Sigmoid colon (tissue), 6 donors: ENCODE measurements at regions not wholly inside any gene's neighbourhood (a gene's known extent, or its start where the extent isn't known, plus 50 kb on each side); places are given as distances from the start of the nearest gene placed in this dataset.
A peak's percentile ranks its signal among the peaks of the same experiment; 100 is the strongest.

Experiments
- DNase-seq: peaks from one replicate; pipeline ENCODE4 v3.0.0-alpha.2; 2019
- H3K27ac ChIP-seq, 4 donors: fragments of 200-600 bp; sonication (generic); one replicate each; pipeline ENCODE4 v1.5.1; 2016 to 2019; ENCODE audit warnings: mild to moderate bottlenecking in 1 of 4
- H3K27me3 ChIP-seq, 3 donors: fragments of 200-600 bp; sonication (generic); one replicate each; pipeline ENCODE4 v1.5.1; 2019; ENCODE audit warnings: mild to moderate bottlenecking in 1 of 3
- H3K36me3 ChIP-seq, 4 donors: fragments of 200-600 bp; sonication (generic); one replicate each; pipeline ENCODE4 v1.5.1; 2016 to 2019
- H3K4me1 ChIP-seq, 4 donors: fragments of 200-600 bp; sonication (generic); one replicate each; pipeline ENCODE4 v1.5.1; 2017 to 2019
- H3K4me3 ChIP-seq, 4 donors: fragments of 200-600 bp; sonication (generic); one replicate each; pipeline ENCODE4 v1.5.1; 2017 to 2019; ENCODE audit warnings: mild to moderate bottlenecking in 2 of 4, moderate library complexity in 1 of 4
- H3K9me3 ChIP-seq, 4 donors: fragments of 200-600 bp in 3 of 4; sonication (generic) in 3 of 4; one replicate each; pipeline versions ENCODE4 v1.5.1 to v1.6.1; 2013 to 2019
- EP300 ChIP-seq, 4 donors: sonication (generic); formaldehyde crosslinking; IDR thresholded peaks; one replicate each; pipeline ENCODE4 v1.6.1; 2017; ENCODE audit warnings: antibody characterized with exemption in 4 of 4
- POLR2A ChIP-seq, 2 donors: fragments of 450-650 bp; IDR thresholded peaks; one replicate each; pipeline ENCODE4 v1.6.1; 2016; ENCODE audit warnings: antibody characterized with exemption in 2 of 2, mild to moderate bottlenecking in 2 of 2, moderate library complexity in 2 of 2
- POLR2AphosphoS5 ChIP-seq, 4 donors: sonication (generic); formaldehyde crosslinking; IDR thresholded peaks; one replicate each; pipeline ENCODE4 v1.6.1; 2017; ENCODE audit warnings: antibody characterized with exemption in 4 of 4
- WGBS, 2 donors: extraction: QIAGEN DNeasy Blood & Tissue Kit; methylation state at CpG; one replicate each; pipeline ENCODE4 v1.1.7; 2013; 5-methylcytosine and 5-hydroxymethylcytosine counted together
- intact Hi-C: fragments of 100-400 bp; cut with DNase I; formaldehyde crosslinking; loops from one replicate; pipeline ENCODE4 v1.15.1; 2023
- TF ChIP-seq, protein P1 (sequence below), 4 experiments: fragments of 450-650 bp in 3 of 4; fragments of 200-600 bp in 1 of 4; IDR thresholded peaks; one replicate each; pipeline ENCODE4 v1.5.1; 2016 to 2019; ENCODE audit warnings: antibody characterized with exemption in 4 of 4, mild to moderate bottlenecking in 3 of 4, moderate library complexity in 2 of 4
- donor health status: healthy with polysubstance abuse.
- donor health status: healthy.

GRCh38 chr14:22448905-22449599 lies 140.0 kb downstream of the DAD1 start:
- WGBS, 2 donors = 72 to 89% methylated on average over 4 of the region's 4 CpGs
- peak overlapping the region in 1 of 4 donors; percentile 14 for H3K27ac ChIP-seq

DNA sequence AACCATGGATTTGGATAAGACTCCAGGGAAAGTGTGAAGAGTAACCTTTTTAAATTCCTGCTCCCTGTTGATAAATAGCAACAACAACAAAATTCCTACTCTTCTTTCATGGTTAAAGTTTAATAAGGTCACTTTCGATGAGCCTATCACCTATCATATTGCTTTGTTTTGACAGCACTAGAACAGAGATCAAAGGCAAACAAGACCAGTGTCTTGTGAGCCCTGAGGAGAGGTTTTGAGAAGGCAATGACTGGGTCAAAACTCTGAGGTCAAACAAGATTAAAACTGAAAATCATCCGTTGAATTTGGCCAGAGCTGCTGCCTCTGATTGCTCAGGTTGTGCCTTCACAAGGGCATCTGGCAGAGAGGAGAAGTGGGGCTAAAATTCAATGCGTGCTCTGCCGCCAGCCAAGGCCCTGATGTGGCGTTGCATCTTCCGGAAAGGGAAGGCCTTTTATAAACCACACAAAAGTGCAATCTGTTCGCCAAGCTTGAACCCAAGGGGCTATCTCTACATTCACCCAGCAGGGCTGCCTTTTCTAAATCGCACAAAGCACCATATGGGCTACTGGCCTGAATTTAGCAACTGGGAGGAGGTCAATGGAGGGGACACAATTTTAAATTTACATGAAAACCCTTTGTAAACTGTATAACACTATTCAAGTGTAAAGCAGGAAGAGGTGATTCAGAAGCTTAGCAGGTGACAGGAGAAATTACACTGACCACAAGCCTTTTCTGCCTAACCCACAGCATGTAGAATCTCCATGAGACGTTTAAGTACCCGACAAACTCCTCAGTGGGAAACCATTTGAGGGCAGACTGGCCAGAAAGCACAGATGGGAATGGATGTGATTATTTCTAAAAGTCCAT lies 140.8 kb downstream of the DAD1 start:
- TF ChIP-seq POLR2A (IDR thresholded peaks at IDR 0.05) = no peak
- TF ChIP-seq POLR2AphosphoS5 (IDR thresholded peaks at IDR 0.05) = no peak
- no peak for TF ChIP-seq EP300 (IDR thresholded peaks at IDR 0.05)
- TF ChIP-seq, protein P1, sequence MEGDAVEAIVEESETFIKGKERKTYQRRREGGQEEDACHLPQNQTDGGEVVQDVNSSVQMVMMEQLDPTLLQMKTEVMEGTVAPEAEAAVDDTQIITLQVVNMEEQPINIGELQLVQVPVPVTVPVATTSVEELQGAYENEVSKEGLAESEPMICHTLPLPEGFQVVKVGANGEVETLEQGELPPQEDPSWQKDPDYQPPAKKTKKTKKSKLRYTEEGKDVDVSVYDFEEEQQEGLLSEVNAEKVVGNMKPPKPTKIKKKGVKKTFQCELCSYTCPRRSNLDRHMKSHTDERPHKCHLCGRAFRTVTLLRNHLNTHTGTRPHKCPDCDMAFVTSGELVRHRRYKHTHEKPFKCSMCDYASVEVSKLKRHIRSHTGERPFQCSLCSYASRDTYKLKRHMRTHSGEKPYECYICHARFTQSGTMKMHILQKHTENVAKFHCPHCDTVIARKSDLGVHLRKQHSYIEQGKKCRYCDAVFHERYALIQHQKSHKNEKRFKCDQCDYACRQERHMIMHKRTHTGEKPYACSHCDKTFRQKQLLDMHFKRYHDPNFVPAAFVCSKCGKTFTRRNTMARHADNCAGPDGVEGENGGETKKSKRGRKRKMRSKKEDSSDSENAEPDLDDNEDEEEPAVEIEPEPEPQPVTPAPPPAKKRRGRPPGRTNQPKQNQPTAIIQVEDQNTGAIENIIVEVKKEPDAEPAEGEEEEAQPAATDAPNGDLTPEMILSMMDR (IDR thresholded peaks at IDR 0.05) = no peak
- H3K27ac ChIP-seq = no peak overlapping the region

More at GRCh38 chr14:22448905-22449599, 140.0 kb downstream of the DAD1 start:
- Histone ChIP-seq H3K27me3 (no peaks in the 10 kb centered on the region), H3K4me1 (no peaks in the 10 kb centered on the region), H3K36me3 (no peaks in the 10 kb centered on the region), H3K9me3 (no peaks in the 10 kb centered on the region), H3K4me3 (no peak overlapping the region)
- DNase-seq = no peak
- intact Hi-C loops = no loop called here
- TF ChIP-seq POLR2AphosphoS5 (IDR thresholded peaks at IDR 0.05) = no peak
- TF ChIP-seq POLR2A (IDR thresholded peaks at IDR 0.05) = no peak
- TF ChIP-seq EP300 (IDR thresholded peaks at IDR 0.05) = no peak
- TF ChIP-seq, protein P1 (IDR thresholded peaks at IDR 0.05) = no peak

GRCh38 chr14:22438742-22439141 lies 150.3 kb downstream of the DAD1 start:
- 82 to 95% methylated on average over 3 of the region's 3 CpGs for WGBS, 2 donors
- DNase-seq = no peak
- Histone ChIP-seq H3K27me3 (no peaks in the 10 kb centered on the region), H3K36me3 (no peaks in the 10 kb centered on the region), H3K9me3 (no peaks in the 10 kb centered on the region), H3K4me3 (no peak overlapping the region), H3K27ac (no peak overlapping the region), H3K4me1 (peaks cover 0 to 12% (median 5%) of the 10 kb centered on the region in 4 donors)
- TF ChIP-seq, protein P1 (IDR thresholded peaks at IDR 0.05) = no peak
- TF ChIP-seq EP300 (IDR thresholded peaks at IDR 0.05) (no peak), POLR2A (IDR thresholded peaks at IDR 0.05) (no peak)
- intact Hi-C loops = no loop called here

More for the DNA sequence above, 140.8 kb downstream of the DAD1 start:
- no peaks in the 10 kb centered on the region for H3K27me3 ChIP-seq
- no peaks in the 10 kb centered on the region for H3K36me3 ChIP-seq
- WGBS, 2 donors = 54 to 75% methylated on average over 10 of the region's 10 CpGs
- no peaks in the 10 kb centered on the region for H3K9me3 ChIP-seq
- DNase-seq = no peak
- no peak overlapping the region for H3K4me3 ChIP-seq
- intact Hi-C loops = no loop called here
- H3K4me1 ChIP-seq = no peaks in the 10 kb centered on the region

- Histone ChIP-seq H3K27me3 (no peaks in the 10 kb centered on the region), H3K27ac (no peak overlapping the region)
These were observed 154.0 kb downstream of the DAD1 start for GRCh38 chr14:22434901-22435550.

More at GRCh38 chr14:22434901-22435550, 154.0 kb downstream of the DAD1 start:
- no peak for DNase-seq
- Histone ChIP-seq H3K9me3 (no peaks in the 10 kb centered on the region), H3K4me3 (no peak overlapping the region), H3K36me3 (no peaks in the 10 kb centered on the region), H3K4me1 (peaks cover 0 to 39% (median 23%) of the 10 kb centered on the region in 4 donors)
- TF ChIP-seq EP300 (IDR thresholded peaks at IDR 0.05) (no peak), POLR2AphosphoS5 (IDR thresholded peaks at IDR 0.05) (no peak), POLR2A (IDR thresholded peaks at IDR 0.05) (no peak)
- TF ChIP-seq, protein P1 (IDR thresholded peaks at IDR 0.05) = no peak
- 74 to 96% methylated on average over 6 of the region's 6 CpGs for WGBS, 2 donors
- intact Hi-C loops = no loop called here
